Gastroesophageal sphincter (tissue), 4 donors: ENCODE measurements at regions not wholly inside any gene's neighbourhood (a gene's known extent, or its start where the extent isn't known, plus 50 kb on each side); places are given as distances from the start of the nearest gene placed in this dataset.

Experiments used
- ATAC-seq: fragments of 150-250 bp; one replicate; pipeline ENCODE4 v1.9.1; 2016; ENCODE audit warnings: mild to moderate bottlenecking, moderate library complexity
- H3K27ac ChIP-seq, 4 donors: fragments of 200-600 bp; sonication (generic) in 3 of 4; 1 replicate in 3 of 4; 2 replicates in 1 of 4; pipeline ENCODE4 v1.5.1; 2016 to 2019
- H3K27me3 ChIP-seq: fragments of 200-600 bp; sonication (generic); one replicate; pipeline ENCODE4 v1.5.1; 2019
- H3K36me3 ChIP-seq, 2 donors: fragments of 200-600 bp; sonication (generic); one replicate each; pipeline ENCODE4 v1.5.1; 2019; ENCODE audit warnings: control low read depth in 1 of 2
- H3K4me1 ChIP-seq, 3 donors: fragments of 200-600 bp; sonication (generic); 1 replicate in 2 of 3; 2 replicates in 1 of 3; pipeline ENCODE4 v1.5.1; 2016 to 2019; ENCODE audit warnings: control low read depth in 2 of 3
- H3K4me3 ChIP-seq, 2 donors: fragments of 200-600 bp; sonication (generic); one replicate each; pipeline ENCODE4 v1.5.1; 2019; ENCODE audit warnings: mild to moderate bottlenecking in 1 of 2, moderate library complexity in 1 of 2
- H3K9me3 ChIP-seq, 3 donors: fragments of 200-600 bp; sonication (generic); one replicate each; pipeline ENCODE4 v1.5.1; 2017 to 2019; ENCODE audit warnings: control low read depth in 2 of 3
- EP300 ChIP-seq: sonication (generic); formaldehyde crosslinking; IDR thresholded peaks from one replicate; pipeline ENCODE4 v1.6.1; 2017; ENCODE audit warnings: antibody characterized with exemption, mild to moderate bottlenecking
- POLR2A ChIP-seq, 2 donors: fragments of 450-650 bp; IDR thresholded peaks; one replicate each; pipeline ENCODE4 v1.6.1; 2017; ENCODE audit warnings: antibody characterized with exemption in 2 of 2, mild to moderate bottlenecking in 2 of 2, moderate library complexity in 1 of 2
- POLR2AphosphoS5 ChIP-seq: sonication (generic); formaldehyde crosslinking; IDR thresholded peaks from one replicate; pipeline ENCODE4 v1.6.1; 2017; ENCODE audit warnings: antibody characterized with exemption
- WGBS, 2 donors: methylation state at CpG; one replicate each; pipeline ENCODE4 v1.1.5; 2018; ENCODE audit warnings: low coverage in 1 of 2; 5-methylcytosine and 5-hydroxymethylcytosine counted together
- TF ChIP-seq, protein P1 (sequence below), 4 experiments: fragments of 200-600 bp in 2 of 4; fragments of 450-650 bp in 2 of 4; sonication (generic) in 1 of 4; IDR thresholded peaks; one replicate each; pipeline ENCODE4 v1.5.1; 2017 to 2019; ENCODE audit warnings: antibody characterized with exemption in 4 of 4, mild to moderate bottlenecking in 2 of 4, moderate library complexity in 2 of 4

DNA sequence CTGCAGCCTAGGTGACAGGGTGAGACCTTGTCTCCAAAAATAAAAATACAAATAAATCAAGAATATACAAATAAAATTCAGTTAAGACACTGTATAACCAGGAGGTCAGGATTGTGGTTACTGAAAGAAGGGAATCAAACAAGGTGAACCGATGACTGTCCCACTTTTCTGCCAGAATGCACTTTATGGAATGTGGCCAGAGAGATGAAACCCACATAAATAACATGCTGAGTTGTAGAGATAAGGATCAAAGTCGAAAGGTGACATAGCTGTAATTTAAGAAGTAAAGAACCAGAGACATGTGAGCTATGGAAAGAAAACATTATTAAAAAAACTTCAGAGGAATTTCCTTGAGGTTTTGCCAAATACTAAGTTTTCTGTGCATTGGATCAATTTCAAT lies 1098.2 kb upstream of the USP15 start:
- Histone ChIP-seq H3K4me1 (no peaks in the 10 kb centered on the region), H3K9me3 (no peaks in the 10 kb centered on the region), H3K27ac (no peak overlapping the region), H3K27me3 (no peaks in the 10 kb centered on the region), H3K4me3 (no peak overlapping the region), H3K36me3 (no peaks in the 10 kb centered on the region)
- WGBS, 2 donors: 64 to 72% methylated on average over 2 of the region's 2 CpGs
- TF ChIP-seq POLR2AphosphoS5 (no peak), POLR2A (IDR thresholded peaks at IDR 0.05) (no peak), EP300 (no peak)
- TF ChIP-seq, protein P1, sequence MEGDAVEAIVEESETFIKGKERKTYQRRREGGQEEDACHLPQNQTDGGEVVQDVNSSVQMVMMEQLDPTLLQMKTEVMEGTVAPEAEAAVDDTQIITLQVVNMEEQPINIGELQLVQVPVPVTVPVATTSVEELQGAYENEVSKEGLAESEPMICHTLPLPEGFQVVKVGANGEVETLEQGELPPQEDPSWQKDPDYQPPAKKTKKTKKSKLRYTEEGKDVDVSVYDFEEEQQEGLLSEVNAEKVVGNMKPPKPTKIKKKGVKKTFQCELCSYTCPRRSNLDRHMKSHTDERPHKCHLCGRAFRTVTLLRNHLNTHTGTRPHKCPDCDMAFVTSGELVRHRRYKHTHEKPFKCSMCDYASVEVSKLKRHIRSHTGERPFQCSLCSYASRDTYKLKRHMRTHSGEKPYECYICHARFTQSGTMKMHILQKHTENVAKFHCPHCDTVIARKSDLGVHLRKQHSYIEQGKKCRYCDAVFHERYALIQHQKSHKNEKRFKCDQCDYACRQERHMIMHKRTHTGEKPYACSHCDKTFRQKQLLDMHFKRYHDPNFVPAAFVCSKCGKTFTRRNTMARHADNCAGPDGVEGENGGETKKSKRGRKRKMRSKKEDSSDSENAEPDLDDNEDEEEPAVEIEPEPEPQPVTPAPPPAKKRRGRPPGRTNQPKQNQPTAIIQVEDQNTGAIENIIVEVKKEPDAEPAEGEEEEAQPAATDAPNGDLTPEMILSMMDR (IDR thresholded peaks at IDR 0.05): no peak
- ATAC-seq: no peak

DNA sequence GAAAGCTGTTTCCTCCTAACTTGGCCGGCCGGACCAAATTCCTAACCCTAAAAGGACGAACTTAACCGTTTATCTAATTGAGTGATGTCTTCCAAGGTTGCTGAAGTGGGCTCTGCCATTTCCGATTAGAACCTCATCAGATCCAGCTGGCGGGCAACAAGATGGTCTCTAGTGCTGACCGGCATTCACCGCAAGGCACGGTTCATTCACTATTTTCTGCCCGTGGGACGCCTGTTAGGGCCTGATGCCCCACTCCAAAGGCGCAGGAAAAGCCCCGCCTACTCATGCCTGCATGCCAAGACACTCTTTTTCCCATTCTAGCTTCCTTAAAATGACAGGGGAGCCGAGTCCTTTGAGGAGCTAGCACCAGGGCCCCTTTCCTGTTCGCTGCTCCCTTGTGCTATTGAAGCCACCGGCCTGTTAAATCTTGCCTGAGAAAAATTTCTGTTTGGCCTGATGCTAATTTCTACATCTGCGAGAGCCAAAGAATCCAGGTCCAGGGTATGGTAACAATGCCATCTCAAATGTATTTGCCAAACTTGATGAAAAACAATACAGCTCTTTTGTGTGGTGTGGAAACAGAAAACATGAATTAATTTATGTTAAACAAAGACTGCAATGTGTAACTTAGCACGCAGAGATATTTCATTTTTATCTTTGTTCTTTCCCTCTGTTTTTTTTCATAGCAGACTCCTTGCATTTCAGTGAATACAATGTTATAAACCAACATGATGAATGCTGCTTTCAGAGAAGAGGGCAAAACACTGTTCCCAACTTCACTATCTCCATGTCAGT lies 1071.2 kb upstream of the USP15 start:
- Histone ChIP-seq H3K27me3 (no peaks in the 10 kb centered on the region), H3K27ac (no peak overlapping the region), H3K36me3 (no peaks in the 10 kb centered on the region), H3K9me3 (no peaks in the 10 kb centered on the region), H3K4me1 (no peaks in the 10 kb centered on the region), H3K4me3 (no peak overlapping the region)
- ATAC-seq: no peak
- TF ChIP-seq, protein P1 (IDR thresholded peaks at IDR 0.05): no peak
- no peak for TF ChIP-seq EP300
- no peak for TF ChIP-seq POLR2A (IDR thresholded peaks at IDR 0.05)
- TF ChIP-seq POLR2AphosphoS5: no peak
- 44 to 55% methylated on average over 6 to 14 of the region's 18 CpGs for WGBS, 2 donors

DNA sequence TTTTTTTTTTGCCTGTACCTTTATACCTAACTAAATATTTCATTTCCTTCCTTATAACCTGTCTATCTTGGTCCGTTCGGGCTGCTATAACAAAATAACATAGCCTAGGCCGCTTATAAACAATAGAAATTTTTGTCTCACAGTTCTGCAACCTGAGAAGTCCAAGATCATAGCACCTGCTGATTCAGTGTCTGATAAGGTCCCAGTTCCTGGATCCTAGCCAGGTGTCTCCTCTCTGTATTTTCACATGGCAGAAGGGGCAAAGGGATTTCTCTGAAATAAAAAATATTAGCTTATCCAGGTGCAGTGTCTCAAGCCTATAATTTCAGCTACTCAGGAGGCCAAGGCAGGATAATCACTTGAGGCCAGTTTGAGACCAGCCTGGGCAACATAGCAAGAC lies 1046.6 kb upstream of the USP15 start:
- no peak for ATAC-seq
- Histone ChIP-seq H3K4me1 (no peaks in the 10 kb centered on the region), H3K4me3 (no peak overlapping the region), H3K9me3 (no peaks in the 10 kb centered on the region), H3K36me3 (no peaks in the 10 kb centered on the region), H3K27ac (no peak overlapping the region), H3K27me3 (no peaks in the 10 kb centered on the region)
- 60 to 67% methylated on average over 3 of the region's 3 CpGs for WGBS, 2 donors
- no peak for TF ChIP-seq POLR2A (IDR thresholded peaks at IDR 0.05)
- TF ChIP-seq POLR2AphosphoS5: no peak
- TF ChIP-seq EP300: no peak
- TF ChIP-seq, protein P1 (IDR thresholded peaks at IDR 0.05): no peak

DNA sequence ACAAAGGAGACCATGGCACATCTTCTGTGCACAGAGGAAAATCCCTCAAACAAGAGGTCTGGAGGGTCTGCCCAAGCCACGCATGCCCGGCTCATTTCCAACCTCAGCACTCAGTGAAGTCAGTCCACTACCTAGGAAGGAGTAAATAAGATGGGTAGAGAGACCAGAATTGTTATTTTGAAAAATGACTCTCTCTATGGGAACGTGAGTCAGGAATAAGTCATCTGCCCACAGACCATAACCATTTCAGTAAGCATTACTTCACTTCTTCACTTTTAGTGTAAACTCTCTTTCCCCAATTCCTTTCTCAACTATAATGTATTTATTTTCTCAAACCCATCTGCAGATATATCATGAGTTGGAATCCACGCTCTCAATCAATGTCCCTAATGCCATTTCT lies 1039.9 kb upstream of the USP15 start:
- 88 to 93% methylated on average over 4 of the region's 4 CpGs for WGBS, 2 donors
- no peaks in the 10 kb centered on the region for H3K9me3 ChIP-seq

More for the DNA sequence above, 1039.9 kb upstream of the USP15 start:
- ATAC-seq: no peak
- H3K4me3 ChIP-seq: no peak overlapping the region
- H3K27ac ChIP-seq: no peak overlapping the region
- no peaks in the 10 kb centered on the region for H3K27me3 ChIP-seq
- H3K4me1 ChIP-seq: no peaks in the 10 kb centered on the region
- no peak for TF ChIP-seq EP300
- TF ChIP-seq, protein P1 (IDR thresholded peaks at IDR 0.05): no peak
- no peak for TF ChIP-seq POLR2AphosphoS5
- no peak for TF ChIP-seq POLR2A (IDR thresholded peaks at IDR 0.05)
- no peaks in the 10 kb centered on the region for H3K36me3 ChIP-seq
